ENCODE measurements at regions not wholly inside any gene's neighbourhood (a gene's known extent, or its start where the extent isn't known, plus 50 kb on each side); places are given as distances from the start of the nearest gene placed in this dataset.
A peak's percentile ranks its signal among the peaks of the same experiment; 100 is the strongest.

DNA sequence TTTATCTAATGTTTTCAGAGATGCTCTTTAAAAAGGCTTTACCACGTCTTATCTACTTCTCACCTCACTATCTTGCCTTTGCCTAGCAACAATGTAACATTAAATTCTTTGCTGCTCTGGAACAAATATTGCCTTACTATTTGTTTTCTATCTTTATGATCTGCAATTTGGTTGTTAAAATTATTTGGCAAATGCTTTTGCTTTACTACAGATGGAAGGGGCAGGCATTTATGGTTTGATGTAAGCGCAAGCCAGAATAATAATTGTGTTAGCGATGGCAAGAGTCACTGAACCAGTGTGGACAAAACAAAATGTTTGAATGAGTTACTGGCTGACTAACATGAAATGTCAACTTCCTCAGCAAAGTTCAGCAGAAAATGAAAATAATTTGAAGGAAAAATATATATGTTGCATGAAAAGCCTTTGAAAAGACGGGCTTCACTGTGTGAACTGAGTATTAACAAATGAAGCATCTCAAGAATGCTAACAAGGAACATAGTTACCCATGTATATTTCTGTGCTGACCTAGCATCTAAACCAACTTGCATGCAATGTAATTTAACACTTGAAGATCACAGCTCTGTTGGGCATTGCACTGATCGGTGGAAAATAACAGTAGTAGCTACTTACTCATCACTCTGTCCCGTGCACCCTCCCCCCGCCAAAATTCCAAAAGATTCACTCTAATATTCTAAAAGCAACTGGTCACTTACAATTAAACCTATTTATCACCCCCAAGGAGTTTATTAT lies 454.0 kb upstream of the ARHGEF26 start:
- no peak for DNase-seq

DNA sequence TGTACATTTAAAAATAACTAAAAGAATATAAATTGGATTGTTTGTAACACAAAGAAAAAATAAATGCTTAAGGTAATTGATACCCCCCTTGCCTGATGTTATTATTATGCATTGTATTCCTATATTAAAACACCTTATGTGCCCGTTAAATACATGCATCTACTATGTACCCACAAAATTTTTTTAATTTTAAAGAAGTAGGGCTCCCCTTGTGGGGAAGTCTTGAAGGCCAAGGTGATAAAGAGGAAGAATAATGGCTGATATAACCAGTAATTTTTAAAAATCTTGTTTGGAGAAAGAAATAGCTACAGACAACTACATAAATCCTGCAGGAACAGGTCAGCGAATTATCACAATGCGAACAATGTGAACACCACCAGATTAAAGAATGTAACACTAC lies 451.7 kb upstream of the ARHGEF26 start:
- DNase-seq: no peak

DNA sequence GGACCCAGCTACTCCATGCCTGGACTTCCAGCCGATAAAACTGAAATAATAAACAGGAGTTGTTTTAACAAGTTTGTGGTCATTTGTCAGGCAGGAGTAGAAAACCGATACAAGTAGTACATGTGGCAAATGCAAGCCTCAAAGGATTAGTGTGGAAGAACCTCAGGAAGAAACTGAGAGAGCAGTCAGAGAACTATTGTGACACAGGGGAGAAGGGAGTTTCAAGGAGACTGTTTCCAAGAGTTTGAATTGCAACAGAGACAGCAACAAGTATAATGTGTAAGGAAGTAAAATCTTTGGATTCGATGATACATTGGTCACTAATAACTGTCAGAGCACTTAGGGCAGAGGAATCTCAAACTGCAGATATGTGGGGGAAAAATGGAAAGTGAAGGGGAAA lies 450.6 kb upstream of the ARHGEF26 start:
- no peak for DNase-seq

DNA sequence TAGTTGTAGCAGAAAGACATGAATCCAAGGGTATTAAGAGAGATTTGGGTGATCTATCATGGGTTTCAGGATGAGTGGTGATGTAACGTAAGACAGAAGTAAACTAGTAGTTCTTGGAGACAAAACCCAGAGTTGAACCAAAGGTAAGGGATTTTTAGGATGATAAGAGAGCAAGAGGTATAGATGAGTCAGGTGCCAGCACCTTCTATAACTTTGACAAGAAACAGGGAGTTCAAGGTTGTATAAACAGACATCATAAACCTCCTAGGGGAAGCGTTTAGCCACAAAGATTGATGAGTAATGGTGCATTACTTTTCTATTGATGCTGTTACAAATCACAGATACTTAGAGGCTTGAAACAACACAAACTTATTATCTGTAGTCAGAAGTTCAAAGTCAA lies 447.3 kb upstream of the ARHGEF26 start:
- no peak for DNase-seq

DNA sequence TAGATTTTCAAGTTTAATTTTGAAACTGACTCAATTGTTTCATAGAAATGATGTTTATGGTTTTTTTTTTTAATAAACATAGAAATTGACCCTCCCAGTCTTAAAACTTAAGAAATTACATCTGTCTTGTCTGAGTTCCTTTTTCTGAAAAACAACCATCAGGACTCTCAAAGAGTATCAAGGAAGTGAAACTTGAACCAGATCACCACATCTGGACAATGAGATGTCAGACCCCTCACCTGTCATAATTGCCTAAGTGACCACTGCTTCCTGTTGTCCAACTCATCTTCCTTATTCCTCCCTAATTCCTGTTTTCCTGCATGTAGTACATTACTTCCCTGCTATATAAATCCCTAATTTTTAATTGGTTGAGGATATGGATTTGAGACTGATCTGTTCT lies 441.5 kb upstream of the ARHGEF26 start:
- DNase-seq: peak; percentile 44 to 77 (median 62)

DNA sequence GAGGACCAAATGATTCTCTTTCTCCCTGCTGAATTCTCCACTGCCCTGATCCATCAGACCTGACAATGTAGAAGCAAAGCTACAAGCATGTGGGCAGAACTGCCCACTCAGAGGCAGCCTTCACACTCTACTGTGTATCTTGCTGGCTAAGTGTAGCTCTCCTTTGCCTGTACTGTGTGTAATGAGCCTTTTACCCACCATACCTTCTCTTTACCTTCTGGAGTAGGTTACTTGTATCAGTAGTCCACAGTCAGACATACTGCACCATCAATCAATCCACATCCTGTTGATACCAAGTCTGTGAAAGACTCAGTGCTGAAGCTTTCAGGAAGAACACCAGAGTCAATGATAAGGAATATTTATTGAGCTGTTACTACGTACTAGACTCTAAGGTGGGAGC lies 440.7 kb upstream of the ARHGEF26 start:
- DNase-seq: peak in 1 of 4 experiments; percentile 14

DNA sequence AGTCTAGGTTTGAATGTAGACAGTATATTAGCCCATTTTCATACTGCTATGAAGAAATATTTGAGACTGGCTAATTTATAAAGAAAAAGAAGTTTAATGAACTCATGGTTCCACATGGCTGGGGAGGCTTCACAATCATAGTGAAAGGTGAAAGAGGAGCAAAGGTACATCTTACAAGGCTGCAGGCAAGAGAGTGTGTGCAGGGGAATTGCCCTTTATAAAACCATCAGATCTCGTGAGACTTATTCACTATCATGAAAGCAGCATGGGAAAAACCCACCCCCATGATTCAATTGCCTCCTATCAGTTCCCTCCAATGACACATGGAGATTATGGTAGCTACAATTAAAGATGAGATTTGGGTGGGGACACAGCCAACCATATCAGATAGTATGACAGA lies 440.1 kb upstream of the ARHGEF26 start:
- no peak for DNase-seq

DNA sequence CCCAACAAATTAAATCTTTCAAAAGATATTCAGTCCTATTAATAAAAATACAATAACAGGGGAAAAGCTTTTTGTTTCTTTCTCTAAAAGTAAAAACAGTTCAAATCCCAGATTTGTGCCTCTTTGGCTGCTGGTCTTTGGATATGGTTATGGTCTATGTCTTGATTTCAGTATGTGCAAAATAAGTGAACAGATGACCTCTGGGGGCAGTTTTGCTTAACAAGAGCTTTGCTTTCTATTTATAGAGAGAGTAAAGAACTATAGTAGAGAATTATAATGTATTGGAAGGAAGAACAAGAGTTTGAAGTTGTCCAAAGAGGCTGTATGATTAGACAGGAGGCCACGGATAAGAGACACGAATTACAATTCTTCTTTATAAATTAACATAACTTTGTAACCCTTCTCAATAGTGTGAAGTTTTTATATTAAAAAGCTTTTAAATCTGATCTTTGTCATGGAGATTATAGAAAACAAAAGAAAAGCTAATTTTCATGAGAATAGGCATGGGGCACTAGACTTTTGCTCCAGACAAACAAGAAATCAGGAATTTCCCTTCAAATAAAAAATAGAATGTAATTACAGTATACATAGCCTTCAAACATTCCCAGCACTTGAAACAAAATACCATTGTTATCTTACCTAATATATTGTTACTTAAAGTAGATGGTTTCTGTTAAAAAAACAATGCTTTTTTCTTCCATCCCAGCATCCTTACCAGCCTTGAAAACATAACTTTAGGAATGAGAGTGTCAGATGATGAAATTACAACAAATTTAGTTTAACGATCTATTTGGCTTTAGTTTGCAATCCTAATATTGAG lies 432.7 kb upstream of the ARHGEF26 start:
- no peak for DNase-seq

DNA sequence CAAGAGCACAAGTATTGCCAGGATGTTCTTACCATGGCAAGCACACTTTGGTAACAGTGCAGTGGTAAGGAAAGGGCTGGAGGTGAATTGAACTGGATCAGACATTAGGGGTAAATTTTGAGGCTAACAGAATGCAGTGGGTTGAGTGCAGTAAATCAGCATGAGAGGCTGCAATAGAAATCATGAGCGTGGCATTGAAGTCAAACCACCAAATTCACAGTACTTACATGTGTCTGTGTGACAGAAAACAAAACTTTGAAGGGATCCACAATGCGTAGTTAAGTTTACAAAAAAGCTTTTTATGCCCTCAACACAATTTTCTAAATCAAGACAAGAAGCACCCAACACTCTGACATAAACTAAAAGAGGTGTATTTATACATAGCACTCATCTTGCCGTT lies 428.0 kb upstream of the ARHGEF26 start:
- no peak for DNase-seq

DNA sequence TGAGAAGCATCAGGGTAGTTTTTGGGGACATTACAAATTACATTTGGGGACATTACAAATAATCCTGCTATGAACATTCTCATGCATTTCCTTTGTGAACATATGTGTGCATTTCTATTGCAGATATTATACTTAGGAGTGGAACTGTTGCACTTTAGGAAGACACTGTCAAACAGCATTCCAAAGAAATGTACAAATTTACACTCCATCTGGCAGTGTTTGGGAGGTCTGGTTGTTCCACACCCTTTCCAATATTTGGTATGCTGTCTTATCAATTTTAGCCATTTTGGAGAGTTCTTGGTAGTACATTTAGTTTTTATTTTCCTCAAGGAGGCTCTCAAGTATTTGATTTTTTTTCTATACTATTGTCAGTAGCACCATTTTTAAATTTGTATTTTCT lies 419.1 kb upstream of the ARHGEF26 start:
- DNase-seq: no peak

DNA sequence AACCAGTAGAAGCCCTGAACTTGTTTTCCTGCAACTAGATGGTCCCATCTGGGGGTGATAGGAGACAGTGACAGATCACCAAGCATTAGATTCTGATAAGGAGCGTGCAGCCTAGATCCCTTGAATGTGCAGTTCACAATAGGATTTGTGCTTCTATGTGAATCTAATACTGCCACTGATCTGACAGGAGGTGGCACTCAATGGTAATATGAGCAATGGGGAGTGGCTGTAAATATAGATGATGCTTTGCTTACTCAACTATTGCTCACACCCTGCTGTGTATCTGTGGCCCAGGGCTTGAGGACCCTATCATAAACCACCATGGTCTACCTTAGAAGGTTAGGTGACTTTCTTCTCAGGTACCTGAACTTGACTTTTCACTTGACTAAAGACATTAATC lies 417.1 kb upstream of the ARHGEF26 start:
- DNase-seq: no peak

DNA sequence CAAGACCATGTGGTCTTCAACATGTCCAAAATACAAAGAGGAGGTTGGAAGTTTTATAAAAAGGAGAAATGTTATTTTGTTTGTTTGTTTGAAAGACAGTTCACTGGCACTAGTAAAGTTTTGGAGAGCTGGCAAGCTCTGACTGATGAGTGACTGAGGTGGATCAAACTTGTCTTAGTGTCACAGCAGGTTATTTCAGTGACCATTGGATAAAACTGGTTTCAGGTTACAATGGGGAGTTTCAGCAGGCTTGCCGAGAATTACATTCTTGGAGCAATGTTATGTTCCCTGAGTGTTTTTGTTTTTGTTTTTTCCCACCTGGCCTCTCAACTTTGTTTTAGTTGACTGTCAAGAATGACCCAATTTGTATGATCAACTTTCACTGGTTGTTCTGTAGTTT lies 414.5 kb upstream of the ARHGEF26 start:
- DNase-seq: no peak

DNA sequence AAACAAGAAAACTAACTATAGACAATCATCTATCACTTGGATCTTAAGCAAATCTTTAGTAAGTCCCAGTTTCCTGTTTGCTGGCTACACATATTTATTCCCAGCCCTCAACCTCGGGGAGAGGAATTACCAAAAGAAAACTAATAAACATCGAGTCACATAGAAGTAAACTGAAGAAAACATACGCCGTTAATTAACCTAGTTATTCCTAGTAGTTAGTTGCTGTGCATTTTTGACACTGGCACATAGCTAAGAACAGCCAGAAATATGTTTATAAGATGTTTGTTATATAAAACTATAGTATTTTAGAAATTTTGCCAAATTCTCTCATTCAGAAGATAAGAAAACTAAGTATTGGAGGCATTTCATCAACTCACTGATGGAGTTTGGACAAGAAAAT lies 407.2 kb upstream of the ARHGEF26 start:
- DNase-seq: no peak

DNA sequence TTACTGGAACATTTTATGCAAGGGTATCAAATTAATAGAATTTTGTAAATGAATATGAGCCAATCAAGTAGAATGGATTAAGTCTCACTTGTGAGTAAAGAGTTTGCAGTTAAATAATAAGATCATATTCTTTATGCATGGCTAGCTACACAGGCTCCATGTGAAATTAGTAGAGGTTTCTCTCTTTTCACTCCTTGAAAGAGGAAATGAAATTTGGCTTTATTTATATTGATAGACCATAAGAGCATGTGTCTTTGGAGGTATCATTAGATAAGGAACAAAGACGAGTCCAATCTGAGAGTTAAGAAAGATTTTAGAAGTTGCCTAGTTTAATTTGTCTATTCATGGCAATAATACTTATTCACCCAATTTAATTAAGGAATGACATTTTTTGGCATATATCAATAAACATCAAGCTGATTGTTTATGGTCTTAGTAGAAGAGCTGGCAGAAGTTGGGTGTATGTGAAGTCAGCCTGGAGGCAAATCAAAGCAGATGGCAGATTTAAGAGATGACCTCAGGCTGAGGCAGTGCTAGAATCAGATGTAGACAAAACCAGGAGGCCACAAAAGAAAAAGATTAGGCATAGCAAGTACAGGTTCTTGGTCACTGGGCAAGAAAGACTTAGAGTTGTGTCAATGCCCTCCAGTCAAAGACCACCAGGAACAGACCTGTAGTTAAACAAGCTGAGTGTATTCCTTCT lies 406.5 kb upstream of the ARHGEF26 start:
- DNase-seq: no peak

DNA sequence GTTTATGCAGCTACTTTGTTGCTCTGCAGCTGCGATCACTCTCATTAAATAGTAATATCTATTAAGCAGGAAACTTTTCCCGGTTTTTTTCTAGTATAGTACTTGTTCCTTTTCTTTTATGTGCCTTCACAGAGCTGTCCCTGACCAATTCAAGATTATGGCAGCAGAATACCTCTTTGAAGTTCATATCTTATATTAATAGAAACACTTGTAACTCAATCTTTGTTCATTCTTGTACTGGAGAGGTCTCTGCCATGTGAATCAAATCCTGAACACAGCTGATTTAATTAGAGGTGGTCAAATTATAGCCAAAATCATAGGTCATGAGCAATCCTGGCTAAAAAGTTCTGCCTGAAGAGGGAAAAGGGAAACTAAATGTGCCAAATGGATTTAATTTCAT lies 399.0 kb upstream of the ARHGEF26 start:
- no peak for DNase-seq

DNA sequence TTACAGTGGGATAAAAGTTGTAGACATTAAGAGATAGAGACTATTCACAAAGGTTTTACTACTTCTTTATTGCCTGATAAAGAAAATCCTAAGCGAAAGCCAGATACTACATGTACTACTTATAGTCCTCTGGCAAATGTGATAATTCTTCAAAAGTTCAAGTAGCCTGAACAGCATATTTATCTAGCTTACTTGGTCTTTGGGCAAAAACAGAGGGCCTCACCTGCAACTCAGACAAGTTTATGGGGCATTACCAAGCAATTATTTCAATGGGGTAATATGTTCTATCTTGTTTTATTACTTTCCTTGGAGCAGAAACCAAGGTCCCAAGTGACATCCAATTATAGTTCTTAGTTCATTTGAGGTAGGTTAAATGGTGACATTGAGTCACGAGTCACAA lies 390.1 kb upstream of the ARHGEF26 start:
- no peak for DNase-seq

DNA sequence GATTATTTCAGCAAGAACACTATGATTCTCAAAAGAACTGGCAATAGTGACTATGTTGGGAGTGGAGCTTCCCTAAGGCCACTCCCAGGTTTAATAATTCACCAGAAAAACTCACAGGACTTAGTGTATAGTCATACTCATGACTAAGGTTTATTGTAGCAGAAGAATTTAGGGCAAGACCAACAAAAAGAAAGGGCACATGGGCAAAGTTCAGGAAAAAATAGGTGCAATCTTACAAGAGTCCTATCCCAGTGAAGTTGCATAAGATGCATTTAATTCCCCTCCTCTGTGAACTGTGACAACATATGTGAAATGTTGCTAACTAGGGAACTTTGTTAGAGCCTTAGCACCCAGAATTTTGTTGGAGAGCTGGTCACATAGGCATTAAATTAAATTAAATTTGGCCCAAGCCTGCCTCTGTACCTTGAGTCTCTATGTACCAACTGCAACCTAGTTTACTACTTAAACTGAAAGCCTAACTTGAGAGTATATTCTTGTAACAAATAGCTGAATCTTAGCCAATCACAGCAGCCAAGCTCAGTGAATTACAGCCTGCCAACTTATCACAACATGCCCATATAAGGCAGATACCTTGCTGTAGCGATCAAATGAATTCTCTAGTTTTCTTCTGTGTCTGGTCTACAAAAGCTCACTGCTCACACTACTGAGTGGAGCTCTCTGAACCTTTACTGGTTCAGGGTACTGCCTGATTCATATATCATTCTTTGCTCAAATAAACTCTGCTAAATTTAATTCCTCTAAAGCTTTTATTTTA lies 386.2 kb upstream of the ARHGEF26 start:
- no peak for DNase-seq

DNA sequence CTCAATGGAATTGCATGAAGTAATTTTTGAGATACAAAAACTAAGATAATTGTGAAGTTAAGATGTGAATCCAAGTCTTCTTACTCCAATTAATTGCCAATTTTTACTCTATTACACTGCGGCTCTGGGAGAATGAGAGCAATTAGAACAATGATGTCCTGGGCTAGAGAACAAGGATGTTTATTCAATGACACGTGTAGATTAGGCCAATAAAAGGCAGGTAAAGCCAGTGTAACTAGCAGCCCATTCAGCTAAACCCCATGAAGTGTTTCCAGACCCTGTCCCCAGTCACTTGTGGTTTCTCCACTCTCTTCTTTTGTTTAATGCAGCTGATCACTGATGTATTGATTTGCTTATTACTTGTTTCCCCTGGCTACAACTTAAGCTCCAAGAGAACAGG lies 381.1 kb upstream of the ARHGEF26 start:
- DNase-seq: no peak

DNA sequence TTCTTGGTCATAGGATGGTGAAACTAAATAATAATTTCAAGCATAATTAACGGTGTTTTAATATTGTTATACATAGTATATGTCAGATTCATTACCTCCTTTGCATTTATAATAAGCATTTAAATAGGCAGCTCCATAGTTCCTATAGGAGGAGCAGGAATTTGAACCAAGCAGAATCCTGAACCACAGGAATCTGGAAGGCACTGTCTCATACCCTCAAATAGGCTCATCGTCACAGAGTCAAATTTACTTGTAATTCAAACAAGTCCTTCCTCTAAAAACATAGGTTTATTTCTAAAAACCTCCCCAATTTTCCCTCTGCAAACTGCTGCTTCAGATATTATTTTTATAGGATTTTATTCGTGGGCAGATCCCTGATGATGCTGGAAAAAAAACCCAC lies 376.3 kb upstream of the ARHGEF26 start:
- DNase-seq: no peak

DNA sequence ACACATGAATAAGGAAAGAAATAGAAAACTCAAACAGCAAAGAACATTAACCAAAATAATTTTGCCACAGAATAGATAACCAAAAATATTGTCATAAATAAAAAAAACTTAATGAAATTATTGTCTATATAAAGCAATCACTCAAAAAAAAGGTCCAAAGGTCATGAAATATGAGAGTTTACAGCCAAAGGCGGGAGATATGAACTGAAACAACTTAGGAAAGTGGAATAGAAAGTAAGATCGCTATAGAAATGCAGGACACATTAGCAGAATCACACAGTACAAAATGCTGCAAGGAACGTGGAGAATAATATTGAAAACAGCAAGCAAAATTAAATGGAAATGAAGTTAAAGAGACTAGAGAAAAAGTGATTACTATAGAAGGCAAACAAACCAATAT lies 375.0 kb upstream of the ARHGEF26 start:
- DNase-seq: no peak

DNA sequence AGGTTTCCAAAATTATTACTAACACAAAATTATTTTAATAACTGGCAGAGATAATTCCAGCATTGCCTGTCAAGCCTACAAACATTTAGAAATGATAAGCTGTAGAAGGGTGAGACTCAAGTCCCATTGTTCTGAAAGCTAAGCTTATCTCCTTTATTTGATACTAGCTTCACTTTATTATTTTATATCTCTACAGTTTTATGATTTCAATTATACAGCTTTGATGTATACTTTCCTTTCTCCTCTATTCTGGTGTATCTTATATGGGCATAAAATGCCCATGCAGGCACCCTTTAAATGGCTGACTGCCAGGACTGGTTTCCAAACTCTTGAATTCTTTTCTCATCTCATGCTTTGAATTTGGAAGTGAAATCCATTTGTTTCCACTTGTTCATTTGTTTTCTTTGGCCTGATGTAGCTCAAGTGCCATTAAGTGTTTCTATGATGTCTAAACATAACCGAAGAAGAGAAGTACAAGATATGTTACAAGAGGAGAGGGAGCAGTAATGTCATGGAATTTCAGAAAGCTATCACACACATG lies 372.1 kb upstream of the ARHGEF26 start:
- no peak for DNase-seq

DNA sequence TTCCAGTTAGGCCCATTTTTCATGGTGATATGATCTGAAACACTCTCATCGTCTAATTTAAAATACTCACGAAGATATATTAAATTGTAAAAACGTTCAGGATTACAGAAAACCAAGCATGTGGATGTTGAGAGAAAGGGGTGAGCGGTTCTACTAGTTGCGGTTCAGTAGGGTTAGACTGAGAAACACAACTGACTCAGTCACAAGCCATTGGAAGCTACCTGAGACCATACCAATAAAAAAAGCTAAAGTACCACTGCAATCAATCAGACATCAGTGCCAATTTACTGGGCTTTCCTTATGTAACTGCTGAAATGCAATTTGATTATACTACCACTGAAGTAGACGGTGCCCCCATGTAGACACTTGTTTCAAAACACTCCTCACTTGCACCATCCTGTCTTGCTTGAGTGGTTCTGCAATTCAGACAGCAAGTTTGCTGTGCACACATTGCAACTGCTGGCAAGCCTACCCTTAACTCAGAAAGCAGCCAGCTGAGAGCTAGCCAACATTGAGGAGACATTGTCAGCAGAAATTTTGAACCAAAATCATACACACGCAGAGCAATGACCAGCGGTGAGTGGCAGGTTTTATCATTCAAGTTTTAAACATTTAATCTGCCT lies 368.7 kb upstream of the ARHGEF26 start:
- DNase-seq: no peak
